ENCODE measurements at regions not wholly inside any gene's neighbourhood (a gene's known extent, or its start where the extent isn't known, plus 50 kb on each side); places are given as distances from the start of the nearest gene placed in this dataset.

DNA sequence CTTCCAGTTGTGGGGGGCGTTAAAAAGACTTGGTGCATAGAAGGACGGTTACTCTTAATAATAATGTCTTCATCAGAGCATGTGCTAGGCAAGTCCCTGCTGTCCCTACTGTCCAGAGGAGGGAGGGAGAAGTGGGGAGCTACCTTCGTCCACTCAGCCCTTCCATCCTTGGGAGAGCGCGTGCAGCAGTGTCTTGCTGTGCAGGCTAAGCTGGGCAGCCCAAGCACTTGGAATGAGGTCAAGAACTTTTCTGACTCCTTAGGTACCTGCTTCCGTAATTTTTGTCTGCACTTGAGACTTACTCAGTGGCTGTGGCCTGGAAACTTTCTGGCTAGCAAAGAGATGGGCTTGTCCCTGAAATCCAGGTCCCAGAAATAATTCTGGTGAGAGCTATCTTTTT, 265.9 kb upstream of the SORCS1 start:
- H3K27me3 Mint-ChIP-seq: no peaks in the 10 kb centered on the region
- no peak for DNase-seq
- H3K36me3 Mint-ChIP-seq: no peaks in the 10 kb centered on the region
- peaks cover 9% of the 10 kb centered on the region for H3K9me3 Mint-ChIP-seq
- CTCF ChIA-PET: no interaction called here
- H3K27ac Mint-ChIP-seq: no peak overlapping the region
- H3K4me3 Mint-ChIP-seq: no peak overlapping the region
- no peaks in the 10 kb centered on the region for H3K4me1 Mint-ChIP-seq

DNA sequence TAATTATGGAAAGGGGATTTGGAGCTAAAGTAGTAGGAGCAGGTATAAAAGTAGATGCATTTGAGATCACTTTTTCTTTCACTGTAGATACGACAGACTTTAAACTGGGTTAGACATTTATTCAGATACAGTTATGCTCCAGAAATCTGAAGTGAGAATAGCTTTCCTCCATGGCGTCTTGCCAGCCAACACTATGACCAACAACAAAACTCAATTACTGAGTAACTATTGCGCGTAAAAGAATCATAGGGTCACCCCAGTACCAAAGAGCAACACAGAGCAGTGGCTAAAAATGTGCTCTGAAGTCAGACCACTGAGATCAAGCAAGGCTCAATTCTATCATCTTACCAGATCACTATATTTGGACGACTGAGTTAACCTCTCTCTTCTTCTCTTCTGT, 262.5 kb upstream of the SORCS1 start:
- no peaks in the 10 kb centered on the region for H3K27me3 Mint-ChIP-seq
- peaks cover 3% of the 10 kb centered on the region for H3K9me3 Mint-ChIP-seq
- H3K4me3 Mint-ChIP-seq: no peak overlapping the region
- no peaks in the 10 kb centered on the region for H3K36me3 Mint-ChIP-seq
- no peak overlapping the region for H3K27ac Mint-ChIP-seq
- CTCF ChIA-PET: no interaction called here
- H3K4me1 Mint-ChIP-seq: no peaks in the 10 kb centered on the region
- DNase-seq: no peak

DNA sequence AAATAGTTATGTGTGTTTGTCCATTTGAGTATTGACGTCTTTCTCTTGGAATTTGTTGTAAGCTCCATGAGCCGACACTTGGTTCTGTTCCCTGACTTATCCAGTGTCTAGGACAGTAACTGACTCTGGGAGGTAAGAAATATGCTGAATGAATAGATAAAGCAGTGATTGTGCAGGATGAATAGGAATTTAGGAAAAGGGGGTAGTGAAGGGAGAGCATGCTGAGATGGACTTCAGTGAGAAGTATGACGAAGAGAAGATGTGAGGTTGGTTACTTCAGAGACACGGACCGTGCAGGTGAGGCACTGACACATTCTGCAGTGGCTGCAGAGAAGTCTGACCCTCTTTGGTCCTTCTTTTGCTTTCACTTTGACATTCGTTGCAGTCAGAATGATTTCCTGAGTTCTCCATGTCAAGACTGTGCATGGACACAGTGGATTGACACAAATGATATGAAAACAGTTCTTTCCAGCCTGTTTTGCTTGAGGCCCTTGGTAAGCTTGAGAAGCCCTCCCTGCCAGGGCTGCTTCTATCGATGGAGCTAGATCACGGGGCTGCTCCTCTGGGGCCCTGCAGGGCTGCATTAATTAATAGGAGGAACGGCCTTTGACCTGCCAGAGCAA, 261.5 kb upstream of the SORCS1 start:
- H3K9me3 Mint-ChIP-seq: peaks cover 3% of the 10 kb centered on the region
- CTCF ChIA-PET: no interaction called here
- no peaks in the 10 kb centered on the region for H3K4me1 Mint-ChIP-seq
- no peaks in the 10 kb centered on the region for H3K36me3 Mint-ChIP-seq
- no peak for DNase-seq
- H3K27ac Mint-ChIP-seq: no peak overlapping the region
- H3K4me3 Mint-ChIP-seq: no peak overlapping the region
- H3K27me3 Mint-ChIP-seq: no peaks in the 10 kb centered on the region

DNA sequence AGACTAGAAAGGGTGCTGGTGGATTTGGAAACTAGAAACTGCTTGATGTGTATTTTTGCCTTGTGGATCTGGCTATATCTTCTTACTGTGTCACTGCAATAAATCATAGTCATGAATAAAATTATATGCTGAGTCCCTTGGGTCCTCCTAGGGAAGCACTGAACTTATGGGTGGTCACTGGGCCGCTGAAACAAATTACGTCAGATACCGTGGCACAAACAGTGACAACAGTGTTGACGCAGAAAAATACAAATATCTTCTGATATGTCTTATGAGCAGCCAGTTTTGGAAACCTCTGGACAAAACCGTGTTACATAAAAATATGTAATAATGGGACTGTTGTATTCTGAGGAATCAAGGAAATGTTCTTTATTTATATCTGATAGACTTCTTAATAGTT, 260.1 kb upstream of the SORCS1 start:
- CTCF ChIA-PET: no interaction called here
- H3K9me3 Mint-ChIP-seq: peaks cover 3% of the 10 kb centered on the region
- H3K27ac Mint-ChIP-seq: no peak overlapping the region
- DNase-seq: no peak
- no peaks in the 10 kb centered on the region for H3K36me3 Mint-ChIP-seq
- H3K27me3 Mint-ChIP-seq: no peaks in the 10 kb centered on the region
- H3K4me3 Mint-ChIP-seq: no peak overlapping the region
- H3K4me1 Mint-ChIP-seq: no peaks in the 10 kb centered on the region

DNA sequence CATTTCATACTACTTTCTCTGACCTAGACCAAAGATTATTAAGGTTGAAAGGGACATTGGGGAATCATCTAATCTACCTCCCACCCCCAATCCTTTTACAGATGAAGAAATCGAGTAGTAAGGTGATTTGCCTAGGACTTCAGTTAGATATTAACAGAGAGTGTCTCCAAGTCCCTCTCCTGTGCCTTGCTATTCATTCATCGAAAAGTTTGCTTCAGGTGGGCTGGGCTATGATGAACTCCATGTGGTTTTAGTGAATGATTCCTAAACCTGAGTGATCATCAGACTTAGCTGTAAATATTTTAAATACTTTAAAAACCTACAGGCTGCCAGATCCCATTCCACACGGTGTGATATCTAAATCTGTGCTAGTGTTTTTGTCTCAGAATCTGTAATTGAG, 259.4 kb upstream of the SORCS1 start:
- no peaks in the 10 kb centered on the region for H3K4me1 Mint-ChIP-seq
- no peaks in the 10 kb centered on the region for H3K36me3 Mint-ChIP-seq
- H3K4me3 Mint-ChIP-seq: no peak overlapping the region
- no peak for DNase-seq
- H3K9me3 Mint-ChIP-seq: peaks cover 3% of the 10 kb centered on the region
- no peak overlapping the region for H3K27ac Mint-ChIP-seq
- no peaks in the 10 kb centered on the region for H3K27me3 Mint-ChIP-seq
- CTCF ChIA-PET: no interaction called here

DNA sequence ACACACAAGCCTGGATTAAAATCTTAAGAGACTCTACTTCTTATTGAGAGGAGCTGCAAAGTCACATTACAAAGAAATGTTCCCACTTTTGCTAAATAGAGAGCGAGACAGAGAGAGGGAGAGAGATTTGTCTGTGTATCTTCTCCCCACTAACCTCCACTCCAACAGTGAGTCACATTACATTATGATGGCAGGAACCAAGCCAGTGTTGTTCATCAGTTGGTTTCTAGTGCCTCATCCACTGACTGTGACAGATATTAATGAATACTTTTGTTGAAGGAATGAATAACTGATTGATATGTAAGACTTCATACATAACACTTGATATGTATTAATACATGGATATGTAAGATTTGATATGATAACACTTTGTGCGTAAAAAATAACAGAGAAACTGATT, 258.2 kb upstream of the SORCS1 start:
- no peak for DNase-seq
- H3K4me1 Mint-ChIP-seq: no peaks in the 10 kb centered on the region
- H3K9me3 Mint-ChIP-seq: peaks cover 5% of the 10 kb centered on the region
- no peak overlapping the region for H3K4me3 Mint-ChIP-seq
- CTCF ChIA-PET: no interaction called here
- H3K27ac Mint-ChIP-seq: no peak overlapping the region
- H3K36me3 Mint-ChIP-seq: no peaks in the 10 kb centered on the region
- no peaks in the 10 kb centered on the region for H3K27me3 Mint-ChIP-seq

DNA sequence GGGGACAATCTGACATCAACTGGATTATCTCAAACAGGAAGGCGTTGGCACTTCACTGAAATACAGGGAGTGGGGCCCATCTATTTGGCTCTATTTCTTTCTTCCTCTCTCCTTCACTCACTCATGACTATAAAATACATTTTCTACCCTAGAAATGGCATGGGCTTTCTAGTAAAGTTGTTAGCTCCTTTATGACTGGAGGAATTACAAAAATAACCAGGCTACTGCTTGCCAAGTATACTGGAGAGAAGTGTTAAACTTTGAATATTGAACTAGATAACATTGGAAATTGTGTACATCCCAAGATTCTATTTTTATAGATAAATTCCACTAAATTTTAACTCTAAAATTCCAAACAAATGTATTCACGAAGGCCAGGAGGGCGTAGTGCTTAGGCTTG, 255.7 kb upstream of the SORCS1 start:
- H3K27ac Mint-ChIP-seq: no peak overlapping the region
- H3K4me1 Mint-ChIP-seq: no peaks in the 10 kb centered on the region
- H3K36me3 Mint-ChIP-seq: no peaks in the 10 kb centered on the region
- no peak for DNase-seq
- H3K27me3 Mint-ChIP-seq: no peaks in the 10 kb centered on the region
- peaks cover 4% of the 10 kb centered on the region for H3K9me3 Mint-ChIP-seq
- CTCF ChIA-PET: no interaction called here
- H3K4me3 Mint-ChIP-seq: no peak overlapping the region

DNA sequence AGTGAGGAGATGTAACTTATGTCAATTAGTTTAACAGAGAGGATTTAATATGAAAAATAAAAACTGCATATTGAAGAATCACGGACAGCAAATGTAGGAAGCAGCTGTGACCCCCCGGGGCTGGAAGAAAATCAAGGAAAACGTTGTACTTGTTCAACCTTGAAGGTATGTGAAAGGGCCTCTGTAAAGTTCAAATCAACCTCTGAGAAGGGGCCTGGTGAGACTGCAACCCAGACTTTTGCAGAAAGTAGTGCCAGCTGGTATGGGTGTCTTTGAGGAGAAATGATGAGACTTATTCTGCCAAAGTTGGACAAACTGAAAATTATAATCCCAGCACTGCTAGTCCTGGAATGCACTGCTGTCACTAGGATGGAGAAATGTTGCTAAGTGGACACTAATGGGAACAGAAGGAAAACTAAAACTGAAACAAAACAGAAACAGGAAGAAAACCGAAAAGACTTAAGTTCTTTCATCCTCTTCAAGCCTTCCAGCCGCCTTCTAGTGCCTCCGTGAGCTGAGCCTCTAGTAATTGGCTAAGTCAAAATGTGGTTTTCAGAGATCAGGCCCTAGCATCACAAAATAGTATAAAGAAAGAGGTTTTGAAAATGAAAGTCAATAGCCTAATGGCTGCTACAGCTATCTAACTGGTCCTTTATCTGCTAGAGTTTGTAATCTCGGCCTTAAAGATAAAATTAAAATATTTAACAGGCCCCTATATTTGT, 253.7 kb upstream of the SORCS1 start:
- Mint-ChIP-seq H3K27me3 (no peaks in the 10 kb centered on the region), H3K4me1 (no peaks in the 10 kb centered on the region), H3K27ac (no peak overlapping the region), H3K9me3 (peaks cover 4% of the 10 kb centered on the region), H3K36me3 (no peaks in the 10 kb centered on the region), H3K4me3 (no peak overlapping the region)
- CTCF ChIA-PET: no interaction called here
- no peak for DNase-seq

DNA sequence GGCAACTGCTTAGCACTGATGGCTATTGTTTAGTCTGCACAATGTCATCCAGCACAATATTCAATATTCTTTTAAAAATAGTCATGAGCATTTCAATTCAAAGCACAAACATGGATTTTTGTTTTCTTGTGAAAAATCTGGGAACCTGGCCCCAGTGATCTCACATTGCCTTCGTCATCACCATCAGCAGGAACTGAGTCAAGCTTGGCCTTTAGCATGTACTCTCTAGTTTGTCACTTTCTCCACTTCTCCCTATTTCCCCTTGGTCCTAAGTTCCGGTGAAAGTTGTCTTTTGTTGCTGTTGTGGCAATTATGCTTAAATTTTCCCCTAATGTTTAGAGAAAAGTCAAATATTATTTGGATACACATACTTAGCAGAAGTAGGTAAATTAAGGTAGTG, 252.9 kb upstream of the SORCS1 start:
- Mint-ChIP-seq H3K4me3 (no peak overlapping the region), H3K36me3 (no peaks in the 10 kb centered on the region), H3K27ac (no peak overlapping the region), H3K9me3 (peaks cover 6% of the 10 kb centered on the region), H3K27me3 (no peaks in the 10 kb centered on the region), H3K4me1 (no peaks in the 10 kb centered on the region)
- DNase-seq: no peak
- CTCF ChIA-PET: no interaction called here

DNA sequence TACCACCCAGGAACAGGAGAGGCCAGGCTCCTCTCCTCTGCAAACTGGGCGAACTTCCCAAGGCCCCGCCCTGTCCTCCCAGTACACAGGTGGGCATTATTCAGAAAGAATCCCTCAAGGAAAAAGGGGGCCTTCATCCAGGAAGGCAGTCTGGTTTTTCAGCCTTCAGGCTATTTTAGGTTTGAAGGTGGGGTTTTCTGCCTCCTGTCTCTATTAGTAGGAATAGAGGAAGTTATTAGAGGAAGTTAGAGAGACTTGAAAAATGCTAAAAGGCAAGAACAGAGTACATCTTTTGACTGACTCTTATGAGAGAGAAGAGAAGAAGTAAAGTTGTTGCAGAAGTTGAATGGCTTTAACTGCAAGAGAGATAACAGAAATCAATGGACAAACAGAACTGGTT, 250.9 kb upstream of the SORCS1 start:
- peaks cover 6% of the 10 kb centered on the region for H3K9me3 Mint-ChIP-seq
- CTCF ChIA-PET: no interaction called here

DNA sequence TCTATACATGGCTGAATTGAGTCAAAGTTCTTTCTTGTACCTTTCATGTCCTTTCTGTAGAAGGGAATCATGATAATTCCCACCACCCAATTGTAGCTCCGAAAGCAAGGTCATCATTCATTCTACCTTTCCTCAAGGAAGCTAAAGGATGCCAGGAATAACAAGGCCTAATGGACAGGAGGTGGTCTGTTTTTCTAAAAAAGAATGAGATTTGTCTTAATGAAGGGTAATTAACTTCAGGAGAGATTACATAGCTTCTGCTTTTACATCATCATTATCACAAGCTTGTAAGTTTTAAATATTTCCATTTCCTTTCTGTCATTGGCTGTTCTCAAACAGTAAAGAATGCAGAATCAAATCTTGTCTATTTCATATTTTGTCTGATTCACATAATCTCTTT, 249.5 kb upstream of the SORCS1 start:
- Mint-ChIP-seq H3K4me3 (no peak overlapping the region), H3K27me3 (no peaks in the 10 kb centered on the region)

More for the DNA sequence above, 250.9 kb upstream of the SORCS1 start:
- H3K4me1 Mint-ChIP-seq: no peaks in the 10 kb centered on the region
- H3K36me3 Mint-ChIP-seq: no peaks in the 10 kb centered on the region
- H3K27ac Mint-ChIP-seq: no peak overlapping the region
- no peak for DNase-seq
- H3K4me3 Mint-ChIP-seq: no peak overlapping the region
- H3K27me3 Mint-ChIP-seq: no peaks in the 10 kb centered on the region

DNA sequence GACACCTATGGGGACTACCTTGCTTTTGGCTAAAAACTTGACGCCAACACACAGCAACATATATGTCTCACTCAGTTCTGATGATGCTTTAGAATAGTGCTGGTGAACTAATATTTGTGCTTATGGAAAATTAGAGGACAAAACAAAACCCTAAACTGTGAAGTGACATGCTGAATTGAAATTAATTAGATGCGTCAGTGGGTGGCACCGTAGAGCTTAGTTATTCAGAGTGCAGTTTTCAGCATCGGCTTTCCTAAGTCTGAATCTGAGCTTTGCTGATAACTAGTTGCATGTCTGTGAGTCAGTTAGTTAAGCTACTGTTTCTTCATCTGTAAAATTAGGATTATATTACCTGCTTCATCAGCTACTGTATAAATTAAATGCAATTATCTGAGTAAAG, 245.0 kb upstream of the SORCS1 start:
- Mint-ChIP-seq H3K36me3 (no peaks in the 10 kb centered on the region), H3K4me1 (no peaks in the 10 kb centered on the region), H3K9me3 (peaks cover 6% of the 10 kb centered on the region), H3K27ac (no peak overlapping the region), H3K4me3 (no peak overlapping the region), H3K27me3 (no peaks in the 10 kb centered on the region)
- CTCF ChIA-PET: no interaction called here
- DNase-seq: no peak

More for the DNA sequence above, 249.5 kb upstream of the SORCS1 start:
- Mint-ChIP-seq H3K36me3 (no peaks in the 10 kb centered on the region), H3K27ac (no peak overlapping the region), H3K4me1 (no peaks in the 10 kb centered on the region), H3K9me3 (peaks cover 10% of the 10 kb centered on the region)
- DNase-seq: no peak
- CTCF ChIA-PET: no interaction called here

DNA sequence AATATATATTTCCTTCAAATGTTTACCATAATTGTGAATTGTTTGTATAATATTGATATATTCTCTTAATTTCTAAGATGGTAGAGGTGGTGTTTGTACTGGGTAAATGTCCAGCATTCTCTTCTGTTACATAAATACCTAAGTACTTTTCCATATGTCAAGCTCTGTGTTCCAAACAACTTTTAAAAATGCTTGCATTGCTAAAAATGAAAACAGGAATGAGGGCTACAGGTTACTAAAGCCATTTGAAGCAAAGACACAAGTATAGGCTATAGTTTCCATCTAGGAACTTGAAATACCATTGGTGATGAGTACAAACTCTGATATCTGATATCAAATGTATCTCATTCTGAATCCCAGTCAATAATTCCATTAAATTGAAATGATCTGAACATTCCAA, 233.6 kb upstream of the SORCS1 start:
- H3K36me3 Mint-ChIP-seq: no peaks in the 10 kb centered on the region
- no peak overlapping the region for H3K4me3 Mint-ChIP-seq
- H3K9me3 Mint-ChIP-seq: peaks cover 11% of the 10 kb centered on the region
- CTCF ChIA-PET: no interaction called here
- H3K27me3 Mint-ChIP-seq: no peaks in the 10 kb centered on the region
- DNase-seq: no peak
- no peaks in the 10 kb centered on the region for H3K4me1 Mint-ChIP-seq
- no peak overlapping the region for H3K27ac Mint-ChIP-seq

DNA sequence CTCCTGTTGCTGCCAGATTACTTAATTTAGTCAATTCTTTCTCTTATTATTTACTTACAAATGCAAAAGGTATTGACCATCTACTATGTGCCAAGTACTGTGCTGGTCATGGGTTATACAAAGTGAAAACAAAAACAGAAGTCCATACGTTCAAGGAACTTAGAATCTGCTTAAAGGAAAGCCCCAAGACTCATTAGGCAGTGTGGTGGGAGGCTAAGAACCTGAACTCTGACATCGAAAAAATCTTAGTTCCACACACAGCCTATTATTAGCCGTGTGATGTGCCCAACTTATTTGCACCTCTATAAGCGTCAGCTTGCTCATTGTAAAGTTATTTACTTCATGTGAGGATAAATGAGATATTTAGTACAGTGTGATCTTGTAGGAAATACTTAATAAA, 227.4 kb upstream of the SORCS1 start:
- no peaks in the 10 kb centered on the region for H3K36me3 Mint-ChIP-seq
- DNase-seq: no peak
- no peaks in the 10 kb centered on the region for H3K4me1 Mint-ChIP-seq
- no peak overlapping the region for H3K27ac Mint-ChIP-seq
- no peaks in the 10 kb centered on the region for H3K27me3 Mint-ChIP-seq
- H3K9me3 Mint-ChIP-seq: peaks cover 9% of the 10 kb centered on the region
- no peak overlapping the region for H3K4me3 Mint-ChIP-seq
- CTCF ChIA-PET: no interaction called here

DNA sequence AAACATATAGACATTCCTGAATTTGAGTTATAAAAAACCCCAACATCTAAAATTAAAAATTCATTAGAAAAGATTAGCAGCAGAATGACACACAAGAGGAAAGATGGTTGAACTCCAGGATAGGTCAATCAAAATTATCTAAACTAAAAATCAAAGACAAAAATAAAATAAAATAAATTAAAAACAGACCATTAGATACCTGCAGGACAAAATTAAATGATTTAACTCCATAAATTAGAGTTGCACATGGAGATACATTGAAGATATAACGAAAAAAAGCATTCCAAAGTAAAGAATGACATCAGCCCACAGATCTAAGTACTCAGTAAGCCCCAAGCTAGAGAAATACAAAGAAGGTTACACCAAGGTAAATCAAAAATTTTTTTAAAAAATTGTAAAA, 226.1 kb upstream of the SORCS1 start:
- CTCF ChIA-PET: no interaction called here
- no peak overlapping the region for H3K27ac Mint-ChIP-seq
- H3K9me3 Mint-ChIP-seq: peaks cover 8% of the 10 kb centered on the region
- no peaks in the 10 kb centered on the region for H3K36me3 Mint-ChIP-seq
- no peaks in the 10 kb centered on the region for H3K4me1 Mint-ChIP-seq
- no peak overlapping the region for H3K4me3 Mint-ChIP-seq
- H3K27me3 Mint-ChIP-seq: no peaks in the 10 kb centered on the region
- DNase-seq: no peak

DNA sequence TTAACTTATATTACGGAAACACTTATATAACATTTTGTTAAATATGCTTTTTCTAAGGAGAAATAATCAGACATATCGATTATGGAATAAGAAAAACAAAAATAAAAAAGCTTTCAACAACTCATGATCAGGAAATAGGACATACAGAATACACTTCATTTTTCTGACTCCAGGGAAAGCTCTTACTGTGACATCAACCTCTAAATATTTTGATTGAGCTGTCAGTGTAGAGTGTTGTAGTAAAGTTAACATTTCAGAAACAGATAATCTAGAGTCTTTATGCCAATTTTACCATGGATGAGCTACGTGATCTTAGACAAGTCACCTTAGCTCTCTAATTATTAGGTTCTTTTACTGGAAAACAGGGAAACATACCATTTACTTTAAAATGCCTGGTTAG, 218.9 kb upstream of the SORCS1 start:
- CTCF ChIA-PET: no interaction called here

More for the DNA sequence above, 218.9 kb upstream of the SORCS1 start:
- Mint-ChIP-seq H3K27ac (no peak overlapping the region), H3K9me3 (peaks cover 6% of the 10 kb centered on the region), H3K4me1 (no peaks in the 10 kb centered on the region), H3K27me3 (no peaks in the 10 kb centered on the region), H3K4me3 (no peak overlapping the region), H3K36me3 (no peaks in the 10 kb centered on the region)
- DNase-seq: no peak
